H4 (cell line): ENCODE measurements at regions not wholly inside any gene's neighbourhood (a gene's known extent, or its start where the extent isn't known, plus 50 kb on each side); places are given as distances from the start of the nearest gene placed in this dataset.

Source experiments
- DNase-seq: peaks from one replicate; pipeline ENCODE4 v3.0.0-alpha.2; 2015; ENCODE audit warnings: low spot score

DNA sequence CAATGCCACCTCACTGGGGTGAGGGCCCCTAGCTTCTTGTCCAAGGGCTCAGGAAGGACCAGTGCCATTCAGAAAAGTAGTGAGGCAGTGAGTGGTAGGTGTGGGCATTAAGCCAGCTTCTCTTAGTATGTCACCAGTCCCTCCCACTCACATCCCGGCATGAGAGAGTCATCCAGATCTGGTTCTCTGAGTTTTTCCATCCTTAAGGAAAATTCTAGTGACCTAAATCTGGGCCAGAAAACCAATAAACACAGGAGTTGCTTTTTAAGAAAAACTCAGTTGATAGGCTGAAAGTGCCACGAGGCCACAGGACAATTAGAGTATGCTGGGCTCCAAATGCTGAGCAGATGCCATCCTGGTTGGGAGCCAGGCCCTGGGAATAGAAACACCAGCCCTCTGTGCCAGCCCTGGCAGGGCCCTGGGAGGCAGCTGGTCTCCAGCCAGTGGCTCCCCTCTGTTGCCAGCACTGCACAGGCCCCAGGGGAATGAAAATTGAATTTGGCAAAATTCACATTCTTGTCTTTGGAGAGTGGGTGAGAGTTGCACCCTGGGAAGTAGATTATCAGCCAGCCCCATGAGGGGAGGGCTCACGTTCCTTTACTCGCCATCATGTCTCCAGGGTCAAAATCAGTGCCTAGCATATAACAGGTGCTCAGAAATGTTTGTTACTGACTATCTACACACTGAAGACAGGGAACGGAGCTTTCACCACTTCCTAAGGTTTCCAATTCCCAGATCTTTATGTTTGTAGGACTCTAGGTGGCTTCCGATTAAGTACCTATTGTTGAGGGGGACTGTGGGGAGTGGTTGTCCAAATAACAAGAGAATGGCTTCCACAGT is 52.8 kb downstream of the FAM43A start:
- DNase-seq = peak; percentile 85

DNA sequence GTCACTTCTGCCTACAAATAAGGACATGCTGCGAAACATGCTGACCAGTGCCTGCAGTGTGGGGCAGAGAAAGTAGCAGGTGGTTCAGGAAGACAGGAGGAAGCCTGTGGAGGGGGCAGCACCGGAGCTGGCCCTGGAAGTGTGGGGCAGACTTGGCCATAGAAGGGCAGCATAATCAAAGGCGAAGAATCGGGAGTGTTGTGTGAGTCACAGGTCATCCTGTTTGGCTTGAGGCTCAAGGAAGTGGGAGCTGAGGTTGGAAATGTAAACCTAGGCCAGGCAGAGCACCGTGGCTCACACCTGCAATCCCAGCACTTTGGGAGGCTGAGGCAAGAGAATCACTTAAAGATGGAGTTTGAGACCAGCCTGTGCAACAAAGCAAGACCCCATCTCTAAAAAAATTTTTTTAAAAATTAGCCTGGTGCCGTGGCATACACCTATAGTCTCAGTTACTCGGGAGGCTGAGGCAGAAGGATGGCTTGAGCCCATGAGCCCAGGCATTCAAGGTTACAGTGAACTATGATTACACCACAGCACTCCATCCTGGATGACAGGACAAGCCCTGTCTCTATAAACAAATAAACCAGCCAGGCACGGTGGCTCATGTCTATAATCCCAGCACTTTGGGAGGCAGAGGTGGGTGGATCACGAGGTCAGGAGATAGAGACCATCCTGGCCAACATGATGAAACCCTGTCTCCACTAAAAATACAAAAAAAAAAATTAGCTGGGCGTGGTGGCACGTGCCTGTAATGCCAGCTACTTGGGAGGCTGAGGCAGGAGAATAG is 54.0 kb downstream of the FAM43A start:
- DNase-seq = no peak

DNA sequence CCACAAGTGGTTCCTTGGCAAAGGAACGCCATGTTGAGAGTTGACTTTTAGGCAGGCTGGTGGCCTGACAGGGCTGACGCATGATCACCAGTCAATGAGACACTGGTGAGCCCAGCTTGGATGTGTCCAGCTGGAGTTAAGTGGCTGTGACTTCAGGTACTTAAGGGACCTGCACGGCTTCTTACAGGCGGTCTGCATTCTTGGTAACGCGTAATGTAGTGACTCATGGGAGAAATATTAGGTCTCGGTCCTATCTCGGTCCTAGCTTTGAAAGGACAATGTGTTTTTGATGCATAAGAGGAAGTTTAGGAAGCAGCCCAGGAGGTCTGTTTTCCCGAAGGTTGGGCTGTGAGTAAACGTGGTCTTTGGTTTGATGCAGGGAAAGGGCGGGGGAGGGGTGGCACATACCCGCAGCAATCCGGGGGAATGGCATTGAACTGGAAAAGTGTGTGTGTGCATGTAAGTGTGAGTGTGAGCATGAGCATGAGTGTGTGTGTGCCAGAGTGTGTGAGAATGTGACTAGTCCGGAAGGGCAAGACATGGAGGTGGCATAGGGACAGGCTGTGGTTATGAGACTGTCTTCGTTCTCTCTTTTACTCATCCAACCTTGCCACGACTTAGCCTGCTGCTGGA is 55.3 kb downstream of the FAM43A start:
- peak; percentile 93 for DNase-seq

DNA sequence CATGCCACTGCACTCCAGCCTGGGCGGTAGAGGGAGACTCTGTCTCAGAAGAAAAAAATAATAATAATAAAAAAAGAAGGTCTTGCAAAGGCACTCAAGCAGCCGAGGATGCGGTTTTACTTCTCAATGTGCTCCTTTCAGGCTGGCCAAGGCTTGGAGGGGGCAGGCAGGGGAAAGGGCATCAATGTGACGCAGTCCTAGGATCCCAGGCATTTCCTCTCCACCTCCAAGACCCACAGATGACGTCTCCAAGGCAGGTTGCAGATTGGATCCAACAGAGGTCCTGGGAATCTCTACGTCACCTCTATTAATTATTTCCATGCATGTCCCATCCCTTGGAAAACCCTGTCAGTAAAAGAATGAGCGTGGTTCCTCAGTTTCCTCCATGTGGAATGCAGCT is 56.2 kb downstream of the FAM43A start:
- DNase-seq = no peak

DNA sequence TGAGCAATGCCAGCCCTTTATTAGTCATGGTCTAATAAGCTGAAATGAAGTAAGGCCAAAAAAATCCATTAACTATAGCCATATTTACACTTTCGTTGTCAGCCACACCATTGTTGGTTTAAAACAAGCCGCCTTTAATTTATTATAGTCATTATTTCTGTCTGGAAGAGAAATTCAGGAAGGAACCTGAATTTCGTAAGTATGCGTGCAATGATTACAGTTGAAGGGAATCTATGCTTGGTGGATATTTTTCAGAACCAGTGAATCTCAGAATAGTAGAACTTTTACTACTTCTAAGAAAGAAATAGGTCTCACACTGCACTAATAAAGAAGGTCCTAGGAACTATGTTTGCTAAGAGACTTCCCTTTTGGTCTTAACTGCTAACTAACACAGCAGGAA is 59.1 kb downstream of the FAM43A start:
- DNase-seq = no peak

DNA sequence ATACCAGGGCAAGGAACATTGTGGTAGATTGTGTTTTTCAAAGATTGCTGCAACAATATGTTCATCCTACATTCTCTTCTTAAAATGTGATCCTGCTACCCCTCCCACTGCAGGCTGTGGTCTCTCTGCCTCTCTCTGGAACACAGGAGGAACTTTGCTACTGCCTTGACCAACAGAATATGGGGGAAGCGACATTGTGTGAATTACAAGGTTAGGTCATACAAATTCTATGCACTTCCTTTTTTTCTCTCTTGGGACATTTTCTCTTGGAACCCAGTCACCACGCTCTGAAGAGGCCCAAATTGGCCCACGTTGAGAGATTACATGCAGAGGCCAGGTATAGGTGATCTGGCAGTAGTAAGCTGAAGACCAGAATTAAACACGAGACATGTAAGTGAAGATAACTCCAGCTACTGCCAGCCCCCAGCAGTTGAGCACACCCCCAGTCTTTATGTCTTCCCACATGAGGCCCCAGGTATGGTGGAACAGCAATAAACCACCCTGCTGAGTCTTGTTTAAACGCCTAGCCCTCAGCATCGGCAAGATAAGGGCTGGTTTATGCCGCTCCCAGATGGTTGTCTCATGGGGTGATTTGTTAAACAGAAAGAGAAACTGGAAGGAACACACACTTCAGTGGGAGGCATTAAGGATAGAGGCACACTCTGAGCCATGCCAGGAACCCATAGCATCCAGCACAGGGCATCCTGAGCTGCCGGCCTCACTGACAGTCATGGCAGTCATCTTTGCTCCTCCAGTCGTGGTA is 59.9 kb downstream of the FAM43A start:
- DNase-seq = no peak

DNA sequence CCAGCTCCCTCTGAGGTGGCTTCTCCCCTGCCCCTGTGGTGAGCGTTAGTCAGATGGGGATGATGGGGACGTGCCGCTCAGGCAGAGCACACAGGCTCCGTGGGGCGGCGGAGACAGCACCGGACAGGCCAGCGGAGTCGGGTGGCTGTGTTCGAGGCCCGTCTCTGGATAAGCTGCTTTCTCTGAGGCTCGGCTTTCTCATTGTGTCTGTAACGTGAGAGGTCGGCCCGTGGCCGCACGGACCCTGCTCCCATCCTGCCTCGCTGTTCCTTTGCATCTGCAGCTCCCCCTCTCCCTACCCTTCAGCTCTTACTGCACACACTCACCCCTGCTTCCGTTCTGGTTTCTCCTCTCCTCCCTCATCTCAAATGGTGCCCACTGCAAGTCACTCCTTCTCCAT is 62.5 kb downstream of the FAM43A start:
- DNase-seq = no peak

DNA sequence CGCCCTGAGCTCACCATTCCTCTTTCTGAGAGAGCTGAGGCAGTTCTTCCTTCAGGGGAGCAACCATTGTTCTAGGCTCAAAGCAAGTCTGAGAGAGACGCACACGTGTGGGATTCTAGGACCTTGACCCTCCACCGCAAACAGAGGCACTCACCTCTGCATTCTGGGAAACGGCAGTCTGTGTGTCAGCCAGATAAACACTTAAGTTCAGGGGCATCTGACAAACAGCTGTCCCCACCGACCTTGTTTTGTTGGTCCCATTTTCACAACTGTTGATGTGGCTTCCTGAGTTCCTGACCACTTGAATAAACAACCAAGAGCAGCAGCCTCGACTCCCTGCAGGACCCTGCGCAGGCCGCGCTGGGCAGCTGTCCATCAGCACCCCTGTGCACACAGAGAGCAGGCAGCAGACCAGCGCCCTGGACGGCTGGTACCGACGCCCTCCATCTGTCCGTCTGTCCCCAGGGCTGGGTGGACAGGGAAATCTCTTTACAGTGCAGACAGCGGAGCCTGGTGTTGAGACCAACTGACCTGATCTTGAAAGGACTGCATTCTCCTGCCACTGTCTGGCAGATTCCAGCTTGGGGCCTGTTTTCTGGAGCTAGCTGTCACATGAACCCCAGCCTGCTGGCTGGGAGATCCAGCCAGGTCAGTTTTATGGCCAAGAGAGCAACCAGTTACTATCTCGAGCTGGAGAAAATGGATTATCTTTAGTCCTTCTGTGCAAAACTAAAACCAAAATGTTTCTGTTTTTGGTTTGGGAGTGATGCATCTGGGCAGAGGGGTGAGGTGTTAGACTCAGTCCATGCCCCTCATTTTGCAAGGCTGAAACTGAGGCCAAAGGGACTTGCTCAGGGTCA is 64.2 kb downstream of the FAM43A start:
- no peak for DNase-seq

DNA sequence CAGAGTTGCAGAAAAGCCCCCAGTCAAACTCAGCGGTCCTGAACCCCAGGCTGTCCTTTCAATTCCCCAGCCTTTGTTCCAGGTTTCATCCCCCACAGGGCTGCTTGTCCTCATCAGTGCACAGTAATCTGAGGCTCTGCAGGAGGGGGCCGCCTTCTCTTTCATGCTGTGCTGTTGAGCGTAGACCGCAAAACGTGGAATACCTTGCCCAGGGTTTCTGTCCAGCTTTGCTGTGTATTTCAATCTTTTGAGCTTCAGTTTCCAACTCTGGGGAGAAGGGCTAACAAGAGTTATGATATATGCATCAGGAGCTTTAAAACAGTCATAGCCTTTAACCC is 64.8 kb downstream of the FAM43A start:
- no peak for DNase-seq

DNA sequence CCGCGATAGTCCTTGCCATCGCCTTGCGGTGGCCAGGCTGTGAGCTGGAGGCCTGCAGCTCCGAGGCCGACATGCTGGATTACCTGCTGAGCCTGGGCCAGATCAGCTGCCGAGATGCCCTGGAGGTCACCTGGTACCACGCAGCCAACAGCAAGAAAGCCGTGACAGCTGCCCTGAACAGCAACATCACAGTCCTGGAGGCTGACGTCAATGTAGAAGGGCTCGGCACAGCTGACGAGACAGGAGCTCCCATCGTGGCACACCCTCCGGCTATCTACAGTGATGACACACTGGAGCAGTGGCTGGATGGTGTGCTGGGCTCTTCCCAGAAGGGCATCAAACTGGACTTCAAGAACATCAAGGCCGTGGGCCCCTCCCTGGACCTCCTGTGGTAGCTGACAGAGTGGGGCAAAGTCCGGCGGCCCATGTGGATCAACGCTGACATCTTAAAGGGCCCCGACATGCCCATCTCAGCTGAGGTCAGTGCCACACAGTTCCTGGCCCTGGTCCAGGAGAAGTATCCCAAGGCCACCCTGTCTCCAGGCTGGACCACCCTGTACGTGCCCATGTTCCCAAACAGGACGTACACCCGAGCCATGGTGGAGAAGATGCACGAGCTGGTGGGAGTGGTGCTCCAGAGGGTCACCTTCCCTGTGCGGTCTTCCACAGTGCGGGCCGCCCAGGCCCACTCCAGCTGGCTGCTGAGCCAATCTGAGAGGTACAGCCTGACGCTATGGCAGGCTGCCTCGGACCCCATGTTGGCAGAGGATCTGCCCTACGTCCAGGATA is 70.2 kb downstream of the FAM43A start:
- no peak for DNase-seq

DNA sequence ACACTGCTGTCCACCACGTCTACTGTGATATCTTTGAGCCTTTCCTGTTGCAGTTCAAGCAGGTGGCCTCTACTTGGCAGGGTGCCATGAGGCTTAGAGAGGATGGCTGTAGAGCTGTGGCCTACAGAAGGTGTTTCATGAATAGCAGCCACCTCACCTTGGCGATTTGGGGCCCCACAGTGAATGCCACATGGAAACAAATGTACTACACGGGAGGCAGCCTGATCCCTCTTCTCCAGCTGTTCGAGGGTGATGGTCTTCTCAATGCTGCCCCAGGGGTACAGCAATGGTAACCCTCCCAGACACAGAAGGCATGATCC is 70.7 kb downstream of the FAM43A start:
- DNase-seq = no peak

DNA sequence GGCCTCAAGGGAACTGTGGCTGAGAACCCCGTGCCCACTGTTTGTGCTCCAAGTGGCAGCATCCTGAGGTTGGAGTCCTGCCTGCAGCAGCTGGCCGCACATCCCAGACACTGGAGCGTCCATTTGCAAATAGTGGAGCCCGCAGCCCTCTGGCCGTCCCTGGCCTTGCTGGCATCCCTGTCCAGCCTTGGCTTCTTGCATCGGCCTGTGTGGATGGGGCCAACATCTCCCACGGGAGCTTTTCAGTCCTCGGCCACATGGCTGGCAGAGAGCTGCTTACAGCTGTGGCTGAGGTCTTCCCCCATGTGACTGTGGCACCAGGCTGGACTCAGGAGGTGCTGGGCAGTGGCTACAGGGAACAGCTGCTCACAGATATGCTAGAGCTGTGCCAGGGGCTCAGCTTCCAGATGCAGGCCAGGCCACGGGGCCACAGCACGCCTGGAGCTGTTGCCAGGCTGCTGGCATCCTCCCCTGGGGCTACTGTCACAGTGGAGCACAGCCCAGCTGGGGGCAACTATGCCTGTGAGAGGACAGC is 71.2 kb downstream of the FAM43A start:
- DNase-seq = no peak

DNA sequence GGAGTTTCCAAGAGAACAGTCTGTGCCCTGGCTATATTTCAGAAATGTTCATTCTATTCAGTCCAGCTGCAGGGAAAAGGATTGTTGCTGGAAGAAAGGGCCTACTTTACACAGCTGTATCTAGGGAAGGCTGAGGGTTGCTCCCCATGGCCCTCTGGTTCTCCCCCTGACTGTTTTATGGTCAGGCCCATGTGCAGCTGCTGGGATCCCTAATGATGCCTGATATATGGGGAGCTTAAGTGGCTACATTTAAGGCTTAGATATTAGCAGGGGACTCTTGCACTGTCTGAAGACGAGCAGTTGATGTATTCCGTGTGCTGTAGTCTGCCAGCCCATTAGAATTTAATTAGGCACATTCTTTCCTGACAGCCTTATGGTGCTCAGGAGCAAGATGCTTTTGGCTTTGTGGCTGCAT is 72.0 kb downstream of the FAM43A start:
- DNase-seq = no peak

DNA sequence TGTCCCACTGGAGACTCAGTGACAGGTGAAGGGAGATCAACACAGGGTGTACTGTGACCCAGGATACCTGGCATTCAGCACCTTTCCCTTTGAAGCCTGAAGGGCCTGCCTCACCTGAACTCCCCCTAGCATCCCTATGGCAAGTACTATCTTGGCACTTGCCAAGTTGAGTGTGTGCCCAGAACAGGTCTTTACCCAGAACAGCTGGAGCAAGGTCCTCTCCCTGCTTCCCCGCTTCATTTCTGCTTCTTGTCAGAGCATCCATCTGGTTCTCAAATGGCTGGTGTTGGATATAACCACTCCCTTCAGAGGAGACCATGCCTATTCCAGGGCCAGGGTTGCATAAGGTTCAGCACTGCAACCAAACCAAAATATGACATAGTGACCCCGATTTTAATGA is 73.0 kb downstream of the FAM43A start:
- DNase-seq = no peak

DNA sequence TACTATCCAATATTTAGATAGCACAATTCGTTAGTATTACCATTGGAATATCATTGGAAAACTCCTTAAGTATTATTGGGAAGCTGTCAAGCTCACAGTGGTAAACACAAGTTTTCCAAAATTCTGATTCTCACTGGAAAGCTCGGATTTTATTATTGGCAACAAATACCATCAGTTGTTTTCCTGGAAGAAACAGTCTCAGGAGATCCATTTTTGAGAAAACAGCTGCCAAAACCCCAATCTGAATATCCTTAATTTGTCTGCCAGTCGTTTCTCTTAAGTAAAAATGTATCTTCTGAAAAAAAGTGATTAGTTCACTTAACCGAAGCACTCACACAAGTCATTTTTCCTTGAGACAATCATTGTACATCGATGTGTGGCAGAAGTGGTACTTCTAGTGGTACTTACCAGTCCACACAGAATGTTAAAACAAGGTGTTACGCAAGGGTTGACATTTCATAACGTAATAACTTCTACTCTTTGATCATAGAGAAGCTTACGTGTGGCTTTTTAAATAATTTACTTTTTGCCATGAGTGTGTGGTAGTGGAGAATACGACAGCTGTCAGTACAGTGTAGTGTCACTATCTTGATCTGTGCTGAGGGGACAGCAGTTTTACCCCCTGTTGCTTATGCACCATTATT is 74.9 kb downstream of the FAM43A start:
- no peak for DNase-seq

DNA sequence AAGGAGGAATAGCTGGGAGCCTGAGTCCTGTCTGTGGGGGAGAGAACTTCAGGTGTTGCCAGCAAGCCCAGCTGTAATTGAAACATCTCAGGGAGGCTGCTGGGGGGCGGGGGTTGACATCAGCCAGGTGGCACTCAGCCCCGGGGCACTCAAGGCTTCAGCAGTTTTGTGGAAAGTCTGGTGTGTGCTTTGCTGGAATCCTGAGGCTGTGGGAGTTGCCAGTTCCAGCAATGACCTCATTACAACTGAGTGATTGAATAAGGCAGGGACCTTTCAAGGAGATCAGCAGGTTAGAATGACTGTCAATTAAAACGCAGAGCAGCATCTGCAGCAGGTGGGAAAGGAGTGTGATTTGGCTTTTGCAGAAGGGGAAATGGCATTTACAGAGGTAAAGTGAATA is 75.7 kb downstream of the FAM43A start:
- DNase-seq = no peak

DNA sequence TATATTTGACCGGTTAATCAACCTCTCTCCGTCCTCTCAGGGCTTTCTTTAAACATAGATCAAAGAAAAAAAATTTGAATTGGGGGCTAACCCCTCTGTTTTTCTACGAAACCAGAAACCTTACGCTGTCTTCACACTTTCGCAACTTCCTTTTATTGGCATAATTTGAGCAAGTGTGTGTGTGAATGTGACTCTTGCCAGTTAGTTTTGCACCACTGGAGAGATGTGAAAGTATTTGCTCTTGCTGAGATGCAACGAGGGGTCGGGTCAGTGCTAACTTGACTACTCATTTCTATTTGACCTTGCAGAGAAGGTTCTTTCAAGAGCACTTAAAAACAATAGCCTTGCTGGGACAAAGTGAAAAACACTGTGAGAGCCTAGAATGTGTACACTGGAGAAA is 81.2 kb downstream of the FAM43A start:
- DNase-seq = no peak

DNA sequence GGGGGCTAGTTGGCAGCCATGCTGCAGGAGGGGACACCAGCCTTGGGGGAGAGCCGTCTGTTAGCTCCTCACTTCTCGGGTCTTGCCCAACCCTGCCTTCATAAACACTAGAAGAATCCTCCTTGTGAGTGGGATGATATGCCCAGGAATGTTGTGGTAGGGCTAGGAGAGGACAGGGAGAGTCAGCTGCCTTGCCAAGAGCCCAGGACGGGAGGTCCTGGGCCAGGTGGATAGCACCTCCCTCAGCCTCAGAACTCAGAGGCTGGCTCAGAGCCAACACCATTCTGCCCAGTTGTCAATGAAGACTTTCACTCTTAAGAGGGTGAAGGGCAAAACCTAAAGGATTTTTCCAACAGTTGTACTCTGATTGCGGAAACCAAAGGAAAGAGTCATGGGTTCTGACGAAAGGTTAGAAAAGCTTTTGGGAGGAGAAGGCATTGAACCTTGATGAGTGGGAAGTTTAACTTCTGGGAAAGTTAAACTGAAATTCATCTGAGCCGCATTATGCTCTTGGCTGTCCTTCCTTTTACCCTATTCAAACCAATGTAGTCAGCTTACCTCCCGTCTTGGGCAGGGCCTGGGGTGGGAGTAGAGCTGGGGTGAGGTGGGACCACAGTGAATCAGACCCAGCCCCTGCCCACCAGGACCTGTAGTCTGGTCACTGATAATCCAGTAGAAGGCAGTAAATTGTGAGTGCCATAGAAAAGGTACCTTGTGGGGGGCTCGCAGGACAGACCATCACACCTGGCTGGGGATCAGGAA is 81.9 kb downstream of the FAM43A start:
- DNase-seq = no peak

DNA sequence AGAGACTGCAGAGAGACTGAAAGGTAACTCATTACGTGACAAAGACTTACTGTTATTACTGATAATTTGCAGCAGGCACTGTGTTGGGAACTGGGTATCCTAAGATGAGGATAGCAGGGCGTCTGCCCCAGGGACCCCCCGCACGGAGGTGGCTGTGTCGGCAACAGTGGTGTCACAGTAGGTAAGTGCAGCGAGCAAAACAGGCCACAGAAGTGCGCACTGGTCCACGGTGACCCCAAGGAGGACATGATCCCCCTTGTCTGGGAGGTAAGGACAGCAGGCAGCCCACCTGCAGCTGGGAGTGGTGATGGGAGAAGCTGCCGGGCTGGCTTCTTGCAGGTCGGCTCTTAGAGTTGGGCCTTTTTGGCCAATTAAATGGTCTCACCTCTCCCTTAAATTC is 82.9 kb downstream of the FAM43A start:
- DNase-seq = no peak
